ENCODE measurements at regions not wholly inside any gene's neighbourhood (a gene's known extent, or its start where the extent isn't known, plus 50 kb on each side); places are given as distances from the start of the nearest gene placed in this dataset.

DNA sequence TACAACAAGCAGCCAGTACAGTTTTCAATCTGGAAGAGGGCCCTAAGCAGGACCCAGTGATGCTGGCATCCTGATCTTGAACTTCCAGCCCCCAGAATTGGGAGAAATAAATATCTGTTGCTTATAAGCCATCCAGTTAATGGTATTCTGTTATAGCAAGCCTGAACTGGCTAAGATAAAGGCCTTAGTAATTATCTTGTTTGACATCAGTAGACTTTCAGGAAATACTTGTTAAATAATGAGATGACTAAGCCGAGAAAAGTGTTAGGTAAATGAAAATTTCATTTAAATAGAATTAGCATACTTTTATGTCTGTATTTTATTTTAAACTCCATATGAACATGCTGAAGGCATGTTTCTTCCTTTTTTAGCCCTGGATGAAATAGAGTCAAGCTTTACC lies 188.2 kb downstream of the OLFM4 start:
- Mint-ChIP-seq H3K27me3 (no peaks in the 10 kb centered on the region), H3K4me3 (ENCODE audit: low read depth) (no peak overlapping the region), H3K36me3 (ENCODE audit: insufficient read depth) (no peaks in the 10 kb centered on the region), H3K4me1 (ENCODE audit: low read depth) (peaks cover 8% of the 10 kb centered on the region), H3K9me3 (ENCODE audit: low read depth) (no peaks in the 10 kb centered on the region), H3K27ac (no peak overlapping the region)
- DNase-seq (ENCODE audit: low spot score, unreplicated experiment), result no peak
- TF ChIP-seq, protein P1, sequence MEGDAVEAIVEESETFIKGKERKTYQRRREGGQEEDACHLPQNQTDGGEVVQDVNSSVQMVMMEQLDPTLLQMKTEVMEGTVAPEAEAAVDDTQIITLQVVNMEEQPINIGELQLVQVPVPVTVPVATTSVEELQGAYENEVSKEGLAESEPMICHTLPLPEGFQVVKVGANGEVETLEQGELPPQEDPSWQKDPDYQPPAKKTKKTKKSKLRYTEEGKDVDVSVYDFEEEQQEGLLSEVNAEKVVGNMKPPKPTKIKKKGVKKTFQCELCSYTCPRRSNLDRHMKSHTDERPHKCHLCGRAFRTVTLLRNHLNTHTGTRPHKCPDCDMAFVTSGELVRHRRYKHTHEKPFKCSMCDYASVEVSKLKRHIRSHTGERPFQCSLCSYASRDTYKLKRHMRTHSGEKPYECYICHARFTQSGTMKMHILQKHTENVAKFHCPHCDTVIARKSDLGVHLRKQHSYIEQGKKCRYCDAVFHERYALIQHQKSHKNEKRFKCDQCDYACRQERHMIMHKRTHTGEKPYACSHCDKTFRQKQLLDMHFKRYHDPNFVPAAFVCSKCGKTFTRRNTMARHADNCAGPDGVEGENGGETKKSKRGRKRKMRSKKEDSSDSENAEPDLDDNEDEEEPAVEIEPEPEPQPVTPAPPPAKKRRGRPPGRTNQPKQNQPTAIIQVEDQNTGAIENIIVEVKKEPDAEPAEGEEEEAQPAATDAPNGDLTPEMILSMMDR (IDR thresholded peaks at IDR 0.05; ENCODE audit: unreplicated experiment), result no peak

DNA sequence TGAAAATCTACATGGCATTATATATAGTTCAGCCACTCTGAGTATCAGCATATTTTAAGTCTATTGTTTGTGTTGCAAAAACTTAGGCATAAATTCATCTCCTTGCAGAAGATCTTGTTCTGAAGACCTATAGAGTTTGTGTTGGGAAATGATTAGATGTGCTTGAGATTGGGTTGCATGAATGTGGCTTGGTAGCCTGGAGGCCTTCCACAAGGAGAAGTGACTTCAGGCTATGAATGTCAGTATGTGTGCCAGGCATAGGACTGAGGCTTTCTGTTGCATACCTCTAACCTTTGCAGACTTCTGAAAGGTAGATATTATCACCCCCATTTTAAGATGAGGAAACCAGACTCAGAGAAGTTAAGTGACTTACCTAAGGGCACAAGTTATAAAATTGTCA lies 188.6 kb downstream of the OLFM4 start:
- Mint-ChIP-seq H3K4me3 (ENCODE audit: low read depth) (no peak overlapping the region), H3K36me3 (ENCODE audit: insufficient read depth) (no peaks in the 10 kb centered on the region), H3K27ac (no peak overlapping the region), H3K4me1 (ENCODE audit: low read depth) (peaks cover 8% of the 10 kb centered on the region), H3K9me3 (ENCODE audit: low read depth) (peaks cover 3% of the 10 kb centered on the region), H3K27me3 (no peaks in the 10 kb centered on the region)
- no peak for DNase-seq (ENCODE audit: low spot score, unreplicated experiment)
- TF ChIP-seq, protein P1 (IDR thresholded peaks at IDR 0.05; ENCODE audit: unreplicated experiment), result no peak

DNA sequence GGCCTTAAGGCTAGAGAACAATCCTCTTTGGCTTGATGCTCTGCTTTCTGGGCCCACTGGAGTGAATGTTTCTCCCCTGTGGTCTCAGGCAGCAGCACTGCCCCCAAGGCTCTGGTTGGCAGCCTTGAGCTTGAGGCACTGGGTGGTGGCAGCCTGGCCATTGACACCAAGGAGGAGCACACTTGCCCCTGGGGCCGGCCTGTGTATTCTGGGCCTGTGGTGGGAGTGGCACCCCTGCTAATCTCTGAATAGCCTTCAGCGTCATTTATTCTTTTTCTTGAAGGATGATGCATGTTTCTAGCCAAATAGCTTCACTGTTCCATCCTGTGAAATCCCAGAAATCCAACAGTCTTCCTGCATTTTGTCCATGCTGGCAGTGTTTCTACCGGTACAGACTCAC lies 191.4 kb downstream of the OLFM4 start:
- TF ChIP-seq, protein P1 (IDR thresholded peaks at IDR 0.05; ENCODE audit: unreplicated experiment), result no peak
- Mint-ChIP-seq H3K27me3 (no peaks in the 10 kb centered on the region), H3K27ac (no peak overlapping the region), H3K4me1 (ENCODE audit: low read depth) (peaks cover 3% of the 10 kb centered on the region), H3K9me3 (ENCODE audit: low read depth) (peaks cover 10% of the 10 kb centered on the region), H3K36me3 (ENCODE audit: insufficient read depth) (no peaks in the 10 kb centered on the region), H3K4me3 (ENCODE audit: low read depth) (no peak overlapping the region)
- DNase-seq (ENCODE audit: low spot score, unreplicated experiment), result no peak

DNA sequence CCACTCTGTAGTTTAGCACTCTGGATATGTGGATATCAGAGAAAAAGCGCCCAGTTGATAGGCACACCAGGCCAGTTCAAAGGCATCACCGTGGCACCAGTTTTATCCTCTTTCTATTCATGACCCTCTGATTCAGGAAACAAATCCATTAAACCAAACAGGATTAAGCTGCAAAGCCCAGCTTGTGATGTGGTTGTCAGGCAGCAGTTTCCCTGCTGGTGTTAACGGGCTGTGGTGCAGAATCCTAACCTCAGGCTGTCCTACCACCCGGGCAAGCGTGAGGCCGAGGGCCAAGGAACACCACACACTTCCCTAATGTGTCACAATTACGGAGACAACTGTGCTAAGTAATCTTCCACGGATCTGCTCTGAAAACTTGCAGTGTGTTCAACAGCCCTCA lies 209.1 kb downstream of the OLFM4 start:
- peaks cover 3% of the 10 kb centered on the region for H3K4me1 Mint-ChIP-seq (ENCODE audit: low read depth)
- peaks cover 43% of the 10 kb centered on the region for H3K27me3 Mint-ChIP-seq
- no peak for DNase-seq (ENCODE audit: low spot score, unreplicated experiment)
- no peak overlapping the region for H3K4me3 Mint-ChIP-seq (ENCODE audit: low read depth)
- H3K36me3 Mint-ChIP-seq (ENCODE audit: insufficient read depth), result no peaks in the 10 kb centered on the region
- H3K27ac Mint-ChIP-seq, result no peak overlapping the region
- no peaks in the 10 kb centered on the region for H3K9me3 Mint-ChIP-seq (ENCODE audit: low read depth)
- TF ChIP-seq, protein P1 (IDR thresholded peaks at IDR 0.05; ENCODE audit: unreplicated experiment), result no peak

DNA sequence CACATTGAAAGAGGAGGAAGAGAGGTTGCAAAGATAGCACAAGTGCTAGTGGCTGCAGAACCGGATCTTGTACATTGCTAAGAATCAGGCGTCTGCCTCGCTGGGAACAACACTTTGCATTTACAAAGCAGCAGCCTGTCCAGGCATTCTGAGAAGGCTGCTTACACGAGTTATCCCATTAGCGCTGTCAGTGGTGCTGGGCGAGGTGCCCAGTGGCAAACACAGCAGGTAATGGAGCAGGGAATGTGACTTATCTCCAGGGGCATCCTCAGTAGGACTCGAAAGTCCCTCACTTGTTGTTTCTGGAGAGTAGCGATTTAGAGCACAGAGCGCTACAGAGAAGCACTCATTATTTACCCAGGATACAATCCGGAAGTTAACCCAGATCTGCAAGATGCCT lies 209.6 kb downstream of the OLFM4 start:
- Mint-ChIP-seq H3K4me1 (ENCODE audit: low read depth) (peaks cover 3% of the 10 kb centered on the region), H3K27me3 (peaks cover 38% of the 10 kb centered on the region), H3K9me3 (ENCODE audit: low read depth) (no peaks in the 10 kb centered on the region), H3K4me3 (ENCODE audit: low read depth) (no peak overlapping the region), H3K36me3 (ENCODE audit: insufficient read depth) (no peaks in the 10 kb centered on the region), H3K27ac (no peak overlapping the region)
- TF ChIP-seq, protein P1 (IDR thresholded peaks at IDR 0.05; ENCODE audit: unreplicated experiment), result no peak
- no peak for DNase-seq (ENCODE audit: low spot score, unreplicated experiment)
